GM12878 (cell line): ENCODE measurements at regions not wholly inside any gene's neighbourhood (a gene's known extent, or its start where the extent isn't known, plus 50 kb on each side); places are given as distances from the start of the nearest gene placed in this dataset.

Source experiments
- CBX5 ChIP-seq: sonication (generic); IDR thresholded peaks from 2 replicates; pipeline ENCODE4 v1.6.1; 2016; ENCODE audit warnings: low read depth, moderate library complexity, mild to moderate bottlenecking, inconsistent platforms
- CEBPB ChIP-seq, 2 experiments: fragments of 150-350 bp in 1 of 2; IDR thresholded peaks; 2 replicates each; pipeline ENCODE4 v1.6.1; 2012 to 2014; ENCODE audit warnings: low read depth in 2 of 2, low read length in 2 of 2, borderline replicate concordance in 1 of 2, inconsistent platforms in 1 of 2
- EGR1 ChIP-seq, 2 experiments: IDR thresholded peaks; 1 replicate in 1 of 2; 2 replicates in 1 of 2; pipeline ENCODE4 v1.6.1; 2011 to 2012; ENCODE audit warnings: low read depth in 2 of 2, low read length in 2 of 2, borderline replicate concordance in 1 of 2, mild to moderate bottlenecking in 1 of 2, moderate library complexity in 1 of 2
- EZH2 ChIP-seq: IDR thresholded peaks from 2 replicates; pipeline ENCODE4 v1.6.1; 2012; ENCODE audit warnings: low read depth, mild to moderate bottlenecking, control low read depth, inconsistent platforms, low read length, borderline replicate concordance; ENCODE audit not compliant: control insufficient read depth
- GABPA ChIP-seq: IDR thresholded peaks from 2 replicates; pipeline ENCODE4 v1.6.1; 2014; ENCODE audit warnings: antibody characterized with exemption, low read depth, mild to moderate bottlenecking, inconsistent platforms
- NFYA ChIP-seq: IDR thresholded peaks from 2 replicates; pipeline ENCODE4 v1.6.1; 2011; ENCODE audit warnings: low read depth, mild to moderate bottlenecking, low read length, improper control_type of control experiment, borderline replicate concordance
- SIX5 ChIP-seq: IDR thresholded peaks from 2 replicates; pipeline ENCODE4 v1.6.1; 2011; ENCODE audit warnings: mild to moderate bottlenecking, low read depth, low read length, moderate library complexity; ENCODE audit not compliant: severe bottlenecking
- SP1 ChIP-seq: IDR thresholded peaks from one replicate; pipeline ENCODE4 v1.6.1; 2011; ENCODE audit warnings: low read depth, low read length
- SREBF1 ChIP-seq: IDR thresholded peaks from 2 replicates; pipeline ENCODE4 v1.6.1; 2012; ENCODE audit warnings: mild to moderate bottlenecking, low read length
- TF ChIP-seq, protein P1 (sequence below): fragments of 450-650 bp; IDR thresholded peaks from 2 replicates; pipeline ENCODE4 v1.6.1; 2017; ENCODE audit warnings: mild to moderate bottlenecking, moderate library complexity
- TF ChIP-seq, protein P2 (sequence below), 3 experiments: IDR thresholded peaks in 2 of 3; conservative IDR thresholded peaks in 1 of 3; 2 replicates each; pipeline ENCODE4 v1.5.1; 2011; ENCODE audit warnings: low read depth in 3 of 3, low read length in 3 of 3, mild to moderate bottlenecking in 3 of 3, control low read depth in 2 of 3, moderate library complexity in 2 of 3, inconsistent platforms in 1 of 3, mixed read lengths in 1 of 3; ENCODE audit not compliant: control insufficient read depth in 2 of 3, insufficient read depth in 1 of 3; ENCODE audit errors: extremely low read depth in 1 of 3
- TF ChIP-seq, protein P3 (sequence below): IDR thresholded peaks from 2 replicates; pipeline ENCODE4 v1.6.1; 2012; ENCODE audit warnings: mild to moderate bottlenecking, low read depth, low read length
- TF ChIP-seq, protein P4 (sequence below): fragments of 450-650 bp; IDR thresholded peaks from 2 replicates; pipeline ENCODE4 v1.6.1; 2014; ENCODE audit warnings: mild to moderate bottlenecking

DNA sequence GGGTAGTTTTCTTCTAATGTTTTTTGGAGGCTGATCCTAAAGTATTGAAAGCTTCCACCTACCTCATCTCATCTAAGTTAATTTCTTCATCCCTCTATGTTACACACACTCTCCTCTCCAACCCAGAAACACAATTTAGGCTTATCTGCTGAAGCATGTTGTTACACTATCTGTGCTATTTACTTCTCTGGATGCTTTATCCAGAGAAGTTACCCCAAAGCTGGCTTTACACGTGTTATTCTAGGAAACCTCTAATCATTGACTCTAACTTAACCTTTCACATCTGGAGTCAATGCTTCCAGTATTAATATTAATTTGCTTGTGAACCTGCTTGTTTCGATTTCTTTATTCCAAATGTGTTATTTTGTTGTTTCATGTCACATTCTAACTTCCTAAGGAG is 87.3 kb upstream of the NMU start:
- TF ChIP-seq GABPA (no peak), SP1 (no peak), EZH2 (no peak), SREBF1 (no peak), EGR1 (IDR thresholded peaks at IDR 0.05; ENCODE audit: borderline replicate concordance in 1 of 2, low read depth in 2 of 2, low read length in 2 of 2) (no peak), CBX5 (no peak), CEBPB (IDR thresholded peaks at IDR 0.05; ENCODE audit: borderline replicate concordance in 1 of 2, low read depth in 2 of 2, low read length in 2 of 2) (no peak), SIX5 (no peak), NFYA (no peak)
- TF ChIP-seq, protein P1, sequence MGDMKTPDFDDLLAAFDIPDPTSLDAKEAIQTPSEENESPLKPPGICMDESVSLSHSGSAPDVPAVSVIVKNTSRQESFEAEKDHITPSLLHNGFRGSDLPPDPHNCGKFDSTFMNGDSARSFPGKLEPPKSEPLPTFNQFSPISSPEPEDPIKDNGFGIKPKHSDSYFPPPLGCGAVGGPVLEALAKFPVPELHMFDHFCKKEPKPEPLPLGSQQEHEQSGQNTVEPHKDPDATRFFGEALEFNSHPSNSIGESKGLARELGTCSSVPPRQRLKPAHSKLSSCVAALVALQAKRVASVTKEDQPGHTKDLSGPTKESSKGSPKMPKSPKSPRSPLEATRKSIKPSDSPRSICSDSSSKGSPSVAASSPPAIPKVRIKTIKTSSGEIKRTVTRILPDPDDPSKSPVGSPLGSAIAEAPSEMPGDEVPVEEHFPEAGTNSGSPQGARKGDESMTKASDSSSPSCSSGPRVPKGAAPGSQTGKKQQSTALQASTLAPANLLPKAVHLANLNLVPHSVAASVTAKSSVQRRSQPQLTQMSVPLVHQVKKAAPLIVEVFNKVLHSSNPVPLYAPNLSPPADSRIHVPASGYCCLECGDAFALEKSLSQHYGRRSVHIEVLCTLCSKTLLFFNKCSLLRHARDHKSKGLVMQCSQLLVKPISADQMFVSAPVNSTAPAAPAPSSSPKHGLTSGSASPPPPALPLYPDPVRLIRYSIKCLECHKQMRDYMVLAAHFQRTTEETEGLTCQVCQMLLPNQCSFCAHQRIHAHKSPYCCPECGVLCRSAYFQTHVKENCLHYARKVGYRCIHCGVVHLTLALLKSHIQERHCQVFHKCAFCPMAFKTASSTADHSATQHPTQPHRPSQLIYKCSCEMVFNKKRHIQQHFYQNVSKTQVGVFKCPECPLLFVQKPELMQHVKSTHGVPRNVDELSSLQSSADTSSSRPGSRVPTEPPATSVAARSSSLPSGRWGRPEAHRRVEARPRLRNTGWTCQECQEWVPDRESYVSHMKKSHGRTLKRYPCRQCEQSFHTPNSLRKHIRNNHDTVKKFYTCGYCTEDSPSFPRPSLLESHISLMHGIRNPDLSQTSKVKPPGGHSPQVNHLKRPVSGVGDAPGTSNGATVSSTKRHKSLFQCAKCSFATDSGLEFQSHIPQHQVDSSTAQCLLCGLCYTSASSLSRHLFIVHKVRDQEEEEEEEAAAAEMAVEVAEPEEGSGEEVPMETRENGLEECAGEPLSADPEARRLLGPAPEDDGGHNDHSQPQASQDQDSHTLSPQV, result no peak
- TF ChIP-seq, protein P2, sequence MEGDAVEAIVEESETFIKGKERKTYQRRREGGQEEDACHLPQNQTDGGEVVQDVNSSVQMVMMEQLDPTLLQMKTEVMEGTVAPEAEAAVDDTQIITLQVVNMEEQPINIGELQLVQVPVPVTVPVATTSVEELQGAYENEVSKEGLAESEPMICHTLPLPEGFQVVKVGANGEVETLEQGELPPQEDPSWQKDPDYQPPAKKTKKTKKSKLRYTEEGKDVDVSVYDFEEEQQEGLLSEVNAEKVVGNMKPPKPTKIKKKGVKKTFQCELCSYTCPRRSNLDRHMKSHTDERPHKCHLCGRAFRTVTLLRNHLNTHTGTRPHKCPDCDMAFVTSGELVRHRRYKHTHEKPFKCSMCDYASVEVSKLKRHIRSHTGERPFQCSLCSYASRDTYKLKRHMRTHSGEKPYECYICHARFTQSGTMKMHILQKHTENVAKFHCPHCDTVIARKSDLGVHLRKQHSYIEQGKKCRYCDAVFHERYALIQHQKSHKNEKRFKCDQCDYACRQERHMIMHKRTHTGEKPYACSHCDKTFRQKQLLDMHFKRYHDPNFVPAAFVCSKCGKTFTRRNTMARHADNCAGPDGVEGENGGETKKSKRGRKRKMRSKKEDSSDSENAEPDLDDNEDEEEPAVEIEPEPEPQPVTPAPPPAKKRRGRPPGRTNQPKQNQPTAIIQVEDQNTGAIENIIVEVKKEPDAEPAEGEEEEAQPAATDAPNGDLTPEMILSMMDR (IDR thresholded peaks at IDR 0.05 in 2 of 3, conservative IDR thresholded peaks at IDR 0.05 in 1 of 3; ENCODE audit: control insufficient read depth in 2 of 3, extremely low read depth in 1 of 3, insufficient read depth in 1 of 3, low read depth in 3 of 3, low read length in 3 of 3), result no peak
- TF ChIP-seq, protein P3, sequence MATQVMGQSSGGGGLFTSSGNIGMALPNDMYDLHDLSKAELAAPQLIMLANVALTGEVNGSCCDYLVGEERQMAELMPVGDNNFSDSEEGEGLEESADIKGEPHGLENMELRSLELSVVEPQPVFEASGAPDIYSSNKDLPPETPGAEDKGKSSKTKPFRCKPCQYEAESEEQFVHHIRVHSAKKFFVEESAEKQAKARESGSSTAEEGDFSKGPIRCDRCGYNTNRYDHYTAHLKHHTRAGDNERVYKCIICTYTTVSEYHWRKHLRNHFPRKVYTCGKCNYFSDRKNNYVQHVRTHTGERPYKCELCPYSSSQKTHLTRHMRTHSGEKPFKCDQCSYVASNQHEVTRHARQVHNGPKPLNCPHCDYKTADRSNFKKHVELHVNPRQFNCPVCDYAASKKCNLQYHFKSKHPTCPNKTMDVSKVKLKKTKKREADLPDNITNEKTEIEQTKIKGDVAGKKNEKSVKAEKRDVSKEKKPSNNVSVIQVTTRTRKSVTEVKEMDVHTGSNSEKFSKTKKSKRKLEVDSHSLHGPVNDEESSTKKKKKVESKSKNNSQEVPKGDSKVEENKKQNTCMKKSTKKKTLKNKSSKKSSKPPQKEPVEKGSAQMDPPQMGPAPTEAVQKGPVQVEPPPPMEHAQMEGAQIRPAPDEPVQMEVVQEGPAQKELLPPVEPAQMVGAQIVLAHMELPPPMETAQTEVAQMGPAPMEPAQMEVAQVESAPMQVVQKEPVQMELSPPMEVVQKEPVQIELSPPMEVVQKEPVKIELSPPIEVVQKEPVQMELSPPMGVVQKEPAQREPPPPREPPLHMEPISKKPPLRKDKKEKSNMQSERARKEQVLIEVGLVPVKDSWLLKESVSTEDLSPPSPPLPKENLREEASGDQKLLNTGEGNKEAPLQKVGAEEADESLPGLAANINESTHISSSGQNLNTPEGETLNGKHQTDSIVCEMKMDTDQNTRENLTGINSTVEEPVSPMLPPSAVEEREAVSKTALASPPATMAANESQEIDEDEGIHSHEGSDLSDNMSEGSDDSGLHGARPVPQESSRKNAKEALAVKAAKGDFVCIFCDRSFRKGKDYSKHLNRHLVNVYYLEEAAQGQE, result no peak
- TF ChIP-seq, protein P4, sequence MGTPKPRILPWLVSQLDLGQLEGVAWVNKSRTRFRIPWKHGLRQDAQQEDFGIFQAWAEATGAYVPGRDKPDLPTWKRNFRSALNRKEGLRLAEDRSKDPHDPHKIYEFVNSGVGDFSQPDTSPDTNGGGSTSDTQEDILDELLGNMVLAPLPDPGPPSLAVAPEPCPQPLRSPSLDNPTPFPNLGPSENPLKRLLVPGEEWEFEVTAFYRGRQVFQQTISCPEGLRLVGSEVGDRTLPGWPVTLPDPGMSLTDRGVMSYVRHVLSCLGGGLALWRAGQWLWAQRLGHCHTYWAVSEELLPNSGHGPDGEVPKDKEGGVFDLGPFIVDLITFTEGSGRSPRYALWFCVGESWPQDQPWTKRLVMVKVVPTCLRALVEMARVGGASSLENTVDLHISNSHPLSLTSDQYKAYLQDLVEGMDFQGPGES, result no peak
